OCI-LY7 (cell line): ENCODE measurements at regions not wholly inside any gene's neighbourhood (a gene's known extent, or its start where the extent isn't known, plus 50 kb on each side); places are given as distances from the start of the nearest gene placed in this dataset.

Experiments
- BruUV-seq: library from RNA; stranded (reverse); fragments of 400-500 nt; replicated peaks from 2 replicates; lab custom pipeline; 2021; lab: Mats Ljungman, UMichigan
- CTCF ChIA-PET: fragments of 300-600 bp; sonication (Branson Sonifier 250); formaldehyde crosslinking; loops from one replicate; lab custom pipeline; 2022; ENCODE audit warnings: antibody characterized with exemption; ENCODE audit not compliant: unreplicated experiment; lab: Charles Lee
- POLR2A ChIA-PET: fragments of 300-600 bp; sonication (Branson Sonifier 250); formaldehyde crosslinking; loops from one replicate; lab custom pipeline; 2022; ENCODE audit warnings: antibody characterized with exemption; lab: Charles Lee
- DNase-seq: peaks from one replicate; pipeline ENCODE4 v3.0.0-alpha.2; 2015; ENCODE audit warnings: low spot score
- H2AFZ ChIP-seq: fragments of 200-600 bp; sonication (generic), shearing (Covaris generic); 2 replicates; pipeline ENCODE4 v1.6.1; 2014; ENCODE audit warnings: mild to moderate bottlenecking, antibody characterized with exemption, low read length, moderate library complexity
- H3K27ac ChIP-seq: fragments of 200-600 bp; sonication (generic); 2 replicates; pipeline ENCODE4 v1.5.1; 2014; ENCODE audit warnings: mixed run types, low read depth, mild to moderate bottlenecking, moderate library complexity, low read length, inconsistent platforms; ENCODE audit not compliant: poor library complexity, severe bottlenecking
- H3K36me3 ChIP-seq: fragments of 200-600 bp; sonication (generic); 2 replicates; pipeline ENCODE4 v1.6.1; 2014; ENCODE audit warnings: mild to moderate bottlenecking, antibody characterized with exemption, low read length, moderate library complexity, mixed read lengths; ENCODE audit not compliant: insufficient read depth
- H3K4me1 ChIP-seq: fragments of 200-600 bp; sonication (generic); 2 replicates; pipeline ENCODE4 v1.5.1; 2014; ENCODE audit warnings: mild to moderate bottlenecking, low read length; ENCODE audit not compliant: insufficient read depth, poor library complexity, severe bottlenecking
- H3K4me2 ChIP-seq: fragments of 200-600 bp; sonication (generic); 2 replicates; pipeline ENCODE4 v1.6.1; 2014; ENCODE audit warnings: mild to moderate bottlenecking, low read length
- H3K4me3 ChIP-seq: fragments of 200-600 bp; sonication (generic); 2 replicates; pipeline ENCODE4 v1.5.1; 2014; ENCODE audit warnings: mild to moderate bottlenecking, low read depth, low read length; ENCODE audit not compliant: poor library complexity, severe bottlenecking
- H3K79me2 ChIP-seq: fragments of 200-600 bp; sonication (generic); 2 replicates; pipeline ENCODE4 v1.6.1; 2016; ENCODE audit warnings: low read depth, mild to moderate bottlenecking, low read length, moderate library complexity, mixed read lengths; ENCODE audit not compliant: insufficient read depth
- H3K9me2 ChIP-seq: fragments of 200-600 bp; sonication (generic); 2 replicates; pipeline ENCODE4 v1.6.1; 2016; ENCODE audit warnings: mild to moderate bottlenecking, low read length, mixed read lengths; ENCODE audit not compliant: insufficient read depth
- H3K9me3 ChIP-seq: fragments of 200-600 bp; sonication (generic); 2 replicates; pipeline ENCODE4 v1.6.1; 2014; ENCODE audit warnings: mild to moderate bottlenecking, mixed run types, low read length, mixed read lengths
- H4K20me1 ChIP-seq: fragments of 200-600 bp; sonication (generic); 2 replicates; pipeline ENCODE4 v1.6.1; 2014; ENCODE audit warnings: mild to moderate bottlenecking, antibody characterized with exemption, low read length, moderate library complexity, mixed read lengths; ENCODE audit not compliant: insufficient read depth
- EZH2phosphoT487 ChIP-seq: fragments of 200-600 bp; sonication (generic); IDR thresholded peaks from 2 replicates; pipeline ENCODE4 v1.6.1; 2018; ENCODE audit warnings: low read depth, borderline replicate concordance, mild to moderate bottlenecking, mixed run types, antibody characterized with exemption, low read length, moderate library complexity, mixed read lengths
- intact Hi-C: fragments of 100-400 bp; cut with micrococcal nuclease; formaldehyde crosslinking; loops from one replicate; pipeline ENCODE4 v1.10.0; 2022; ENCODE audit not compliant: unreplicated experiment
- TF ChIP-seq, protein P1 (sequence below): fragments of 200-600 bp; sonication (generic); conservative IDR thresholded peaks from 2 replicates; pipeline ENCODE4 v1.5.1; 2014; ENCODE audit warnings: mild to moderate bottlenecking, antibody characterized with exemption, low read length, moderate library complexity, mixed read lengths

DNA sequence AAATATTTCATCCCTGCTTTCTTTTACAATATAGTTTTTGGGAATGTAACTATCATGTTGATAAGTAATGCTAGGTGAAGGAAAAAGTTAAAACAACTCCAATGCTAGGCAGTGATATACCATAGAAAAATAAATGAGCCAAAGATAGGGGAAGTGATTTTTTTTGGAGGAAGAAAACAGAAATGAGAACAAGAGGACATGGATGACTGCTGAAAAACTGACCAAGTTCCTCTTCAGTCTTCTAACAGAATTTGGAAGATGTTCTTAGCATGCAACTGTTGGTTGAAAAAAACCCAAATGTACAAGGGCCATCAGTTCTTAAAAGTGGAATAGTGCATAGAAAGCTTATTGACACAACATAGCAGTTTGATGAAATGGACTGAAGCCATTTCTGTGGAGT, 262.5 kb upstream of the STARD13 start:
- Histone ChIP-seq H4K20me1 (no peaks in the 10 kb centered on the region), H3K9me3 (peaks cover 17% of the 10 kb centered on the region; the same call in 1 of the 2 replicates), H3K79me2 (no peaks in the 10 kb centered on the region; the same call in 1 of the 2 replicates), H3K36me3 (no peaks in the 10 kb centered on the region; the same call in 1 of the 2 replicates), H3K4me1 (peaks cover 44% of the 10 kb centered on the region), H3K4me2 (peak overlapping the region; percentile 65), H3K9me2 (no peaks in the 10 kb centered on the region), H3K4me3 (peak overlapping the region; percentile 27), H2AFZ (peak overlapping the region; percentile 82; the same call in 1 of the 2 replicates), H3K27ac (peak overlapping the region; percentile 61)
- intact Hi-C loops = loop anchor here (10.0 kb wide), 2 partner anchors 903 to 1513 kb away; partner anchors contain the start of gene FRY
- TF ChIP-seq EZH2phosphoT487 = no peak
- TF ChIP-seq, protein P1, sequence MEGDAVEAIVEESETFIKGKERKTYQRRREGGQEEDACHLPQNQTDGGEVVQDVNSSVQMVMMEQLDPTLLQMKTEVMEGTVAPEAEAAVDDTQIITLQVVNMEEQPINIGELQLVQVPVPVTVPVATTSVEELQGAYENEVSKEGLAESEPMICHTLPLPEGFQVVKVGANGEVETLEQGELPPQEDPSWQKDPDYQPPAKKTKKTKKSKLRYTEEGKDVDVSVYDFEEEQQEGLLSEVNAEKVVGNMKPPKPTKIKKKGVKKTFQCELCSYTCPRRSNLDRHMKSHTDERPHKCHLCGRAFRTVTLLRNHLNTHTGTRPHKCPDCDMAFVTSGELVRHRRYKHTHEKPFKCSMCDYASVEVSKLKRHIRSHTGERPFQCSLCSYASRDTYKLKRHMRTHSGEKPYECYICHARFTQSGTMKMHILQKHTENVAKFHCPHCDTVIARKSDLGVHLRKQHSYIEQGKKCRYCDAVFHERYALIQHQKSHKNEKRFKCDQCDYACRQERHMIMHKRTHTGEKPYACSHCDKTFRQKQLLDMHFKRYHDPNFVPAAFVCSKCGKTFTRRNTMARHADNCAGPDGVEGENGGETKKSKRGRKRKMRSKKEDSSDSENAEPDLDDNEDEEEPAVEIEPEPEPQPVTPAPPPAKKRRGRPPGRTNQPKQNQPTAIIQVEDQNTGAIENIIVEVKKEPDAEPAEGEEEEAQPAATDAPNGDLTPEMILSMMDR = no peak
- peak; percentile 66 for DNase-seq
- CTCF ChIA-PET = no interaction called here
- no TSS peak for BruUV-seq
- POLR2A ChIA-PET = interaction anchor here (0.7 to 1.3 kb wide), 2 partner anchors 10 to 226 kb away, joined by 3 to 5 read pairs; no protein-coding TSS in a partner anchor

DNA sequence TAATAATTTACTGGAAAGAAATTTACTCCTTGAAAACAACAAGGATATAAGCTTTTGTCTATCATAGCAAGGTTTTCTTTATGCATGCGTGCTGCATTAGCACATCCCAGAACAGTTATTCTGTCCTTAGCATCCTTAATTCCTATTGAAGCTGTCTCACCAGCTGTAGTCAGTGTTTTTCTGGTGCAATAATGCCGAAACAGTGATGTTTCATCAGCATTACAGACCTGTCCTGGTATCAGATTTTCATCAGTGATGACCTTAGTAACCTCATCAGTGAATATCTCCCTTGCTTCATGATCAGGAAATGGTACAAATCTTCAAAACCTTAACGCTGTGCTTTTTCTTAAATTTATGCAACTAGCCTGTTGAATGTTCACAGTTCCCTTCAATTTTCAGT, 264.7 kb upstream of the STARD13 start:
- peaks cover 29% of the 10 kb centered on the region for H3K4me1 ChIP-seq
- H4K20me1 ChIP-seq = no peaks in the 10 kb centered on the region
- no peak overlapping the region for H3K4me2 ChIP-seq
- H3K9me2 ChIP-seq = no peaks in the 10 kb centered on the region
- no peak overlapping the region for H2AFZ ChIP-seq
- no peaks in the 10 kb centered on the region; the same call in 1 of the 2 replicates for H3K36me3 ChIP-seq
- H3K4me3 ChIP-seq = no peak overlapping the region
- no TSS peak for BruUV-seq
- no peak for DNase-seq
- no peak for TF ChIP-seq EZH2phosphoT487
- TF ChIP-seq, protein P1 = no peak
- POLR2A ChIA-PET = no interaction called here
- H3K27ac ChIP-seq = no peak overlapping the region
- intact Hi-C loops = no loop called here
- peaks cover 17% of the 10 kb centered on the region; the same call in 1 of the 2 replicates for H3K9me3 ChIP-seq
- no peaks in the 10 kb centered on the region; the same call in 1 of the 2 replicates for H3K79me2 ChIP-seq
- CTCF ChIA-PET = no interaction called here

DNA sequence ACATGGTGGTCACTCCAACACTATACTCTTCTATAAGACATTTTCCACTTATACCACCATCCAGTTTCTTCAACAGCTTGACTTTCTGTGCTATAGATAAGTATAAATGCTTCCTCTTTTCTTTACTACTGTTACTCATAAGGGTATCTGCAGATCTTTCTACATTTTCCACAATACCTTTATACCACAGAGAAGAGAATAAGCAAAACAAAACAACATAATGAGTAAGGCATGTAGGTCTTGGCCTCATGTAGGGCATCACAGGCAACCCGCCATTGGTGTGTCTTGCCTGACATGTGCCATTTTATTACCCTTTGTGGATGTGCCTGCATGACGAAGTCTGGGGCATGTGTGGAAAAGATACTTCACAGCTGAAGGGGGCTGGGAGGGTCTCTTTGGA, 265.3 kb upstream of the STARD13 start:
- BruUV-seq = no TSS peak

More for the DNA sequence above, 265.3 kb upstream of the STARD13 start:
- Histone ChIP-seq H3K27ac (no peak overlapping the region), H3K9me2 (no peaks in the 10 kb centered on the region), H3K79me2 (no peaks in the 10 kb centered on the region; the same call in 1 of the 2 replicates), H3K4me2 (no peak overlapping the region), H3K36me3 (no peaks in the 10 kb centered on the region; the same call in 1 of the 2 replicates), H4K20me1 (no peaks in the 10 kb centered on the region), H3K4me3 (no peak overlapping the region), H3K9me3 (peaks cover 12% of the 10 kb centered on the region; the same call in 1 of the 2 replicates), H3K4me1 (peaks cover 24% of the 10 kb centered on the region), H2AFZ (no peak overlapping the region)
- no peak for TF ChIP-seq EZH2phosphoT487
- TF ChIP-seq, protein P1 = no peak
- intact Hi-C loops = no loop called here
- CTCF ChIA-PET = no interaction called here
- POLR2A ChIA-PET = interaction anchor here (0.6 kb wide), 1 partner anchor 12 kb away, joined by 3 read pairs; no protein-coding TSS in a partner anchor
- no peak for DNase-seq
